HG03558 (cell line): ENCODE measurements at regions not wholly inside any gene's neighbourhood (a gene's known extent, or its start where the extent isn't known, plus 50 kb on each side); places are given as distances from the start of the nearest gene placed in this dataset.

Experiments
- ATAC-seq: cut with Tn5 transposase; IDR thresholded peaks from one replicate; pipeline ENCODE4 v1.9.1; 2021; ENCODE audit warnings: moderate number of reproducible peaks; ENCODE audit not compliant: unreplicated experiment; ENCODE audit errors: extremely low read depth

DNA sequence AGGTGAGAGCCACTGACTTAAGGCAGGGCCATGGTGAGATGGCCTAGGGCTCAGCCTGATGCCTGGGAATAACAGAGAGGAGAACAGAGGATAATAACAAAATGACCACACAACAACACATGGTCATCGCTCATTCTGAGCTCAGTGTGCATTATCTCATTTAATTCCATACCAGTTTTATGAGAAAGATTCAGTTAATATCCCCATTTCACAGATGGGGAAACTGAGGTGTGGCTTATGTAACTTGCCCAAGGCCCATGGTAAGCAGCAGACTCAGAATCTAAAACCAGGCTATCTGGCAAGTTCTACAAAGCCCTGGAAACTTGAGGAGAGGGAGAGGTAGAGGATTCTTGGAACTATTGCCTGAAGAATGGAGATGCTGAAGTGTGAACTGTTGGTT is 200.9 kb upstream of the PMEPA1 start:
- ATAC-seq: no peak

DNA sequence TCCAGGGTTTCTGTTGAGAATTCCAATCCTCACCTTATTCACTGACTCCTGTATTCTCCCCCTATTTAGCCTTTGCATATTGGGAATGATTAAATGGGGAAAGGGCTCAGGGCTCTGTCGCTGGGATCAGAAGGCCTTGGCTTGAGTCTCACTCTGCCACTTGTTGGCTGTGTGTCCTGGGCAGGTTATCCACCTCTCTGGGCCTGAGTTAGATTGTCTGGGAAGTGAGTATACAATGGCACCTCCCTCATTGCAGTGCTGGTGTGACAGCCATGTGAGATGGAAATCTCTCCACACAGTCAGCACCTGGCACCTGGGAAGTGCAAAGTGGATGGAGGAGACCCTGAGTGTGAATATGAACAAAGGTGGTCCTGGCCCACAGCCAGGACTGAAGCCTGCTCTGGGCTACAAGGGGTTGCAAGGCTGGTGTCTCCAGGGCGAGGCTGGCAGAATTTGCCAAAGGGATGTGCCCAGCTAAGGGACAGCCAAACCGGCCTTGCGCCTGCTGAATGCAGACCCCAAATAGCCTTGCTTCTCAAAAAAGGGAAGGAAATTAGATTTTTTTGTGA is 200.0 kb upstream of the PMEPA1 start:
- no peak for ATAC-seq

DNA sequence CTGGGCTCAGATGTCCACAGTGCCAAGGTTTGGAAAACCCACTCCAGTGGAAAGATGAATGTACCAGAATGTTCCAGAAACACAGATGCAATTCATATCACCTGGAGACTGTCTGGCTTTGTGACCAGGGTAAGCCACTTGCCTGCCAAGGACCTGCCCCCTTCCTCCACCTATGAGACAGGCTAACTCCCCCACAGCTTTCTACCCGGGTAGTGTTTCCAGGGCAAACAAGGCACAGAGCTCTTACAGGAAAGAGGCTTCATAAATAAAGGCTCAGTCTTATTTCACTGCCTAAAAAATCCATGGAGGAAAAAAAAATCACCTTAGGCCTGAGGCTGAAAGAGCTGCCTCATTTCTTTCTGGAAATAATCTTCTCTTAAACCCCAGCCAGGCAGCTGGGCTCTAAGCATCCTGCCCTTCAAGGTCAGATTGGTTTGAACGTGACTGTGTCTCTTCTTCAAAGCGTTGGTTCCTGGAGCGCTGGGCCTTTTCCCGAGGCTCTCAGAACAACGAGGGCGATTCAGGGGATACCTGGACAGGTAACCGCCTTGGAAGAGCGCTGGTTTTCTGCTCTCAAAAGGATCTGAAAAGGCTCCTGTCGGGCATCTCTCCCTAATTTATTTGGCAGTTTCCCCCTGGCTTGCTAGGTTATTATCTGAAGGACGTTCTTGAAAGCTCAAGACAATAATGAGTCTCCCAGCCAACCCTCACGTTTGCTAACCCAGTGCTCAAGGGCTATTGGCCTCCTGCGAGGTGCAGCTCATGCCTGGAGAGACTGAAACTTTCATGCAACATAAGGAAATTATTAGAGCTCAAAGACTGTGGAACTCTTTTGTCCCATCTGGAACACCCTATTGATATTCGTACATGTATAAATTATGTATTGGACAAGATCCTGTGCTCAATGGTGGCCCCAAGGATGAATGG is 199.2 kb upstream of the PMEPA1 start:
- ATAC-seq: no peak

DNA sequence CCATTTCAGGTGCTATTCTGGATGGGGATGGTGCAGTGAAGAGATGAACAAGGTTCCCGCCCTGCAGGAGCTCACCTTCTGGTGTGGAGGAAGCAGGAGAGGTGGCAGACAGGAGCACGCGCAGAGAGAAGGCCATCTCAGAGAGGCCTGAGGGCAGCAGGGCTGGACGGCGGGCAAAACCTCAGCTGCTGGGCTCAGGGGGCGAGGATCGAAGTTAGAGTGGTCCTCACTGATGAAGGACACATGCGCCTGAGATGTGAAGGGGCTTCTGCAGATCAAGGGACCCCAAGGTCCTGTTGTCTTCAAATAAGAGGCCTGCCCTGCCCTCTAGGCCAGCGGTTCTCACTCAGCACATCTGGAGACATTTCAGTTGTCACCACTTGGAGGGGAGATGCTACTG is 198.4 kb upstream of the PMEPA1 start:
- no peak for ATAC-seq

DNA sequence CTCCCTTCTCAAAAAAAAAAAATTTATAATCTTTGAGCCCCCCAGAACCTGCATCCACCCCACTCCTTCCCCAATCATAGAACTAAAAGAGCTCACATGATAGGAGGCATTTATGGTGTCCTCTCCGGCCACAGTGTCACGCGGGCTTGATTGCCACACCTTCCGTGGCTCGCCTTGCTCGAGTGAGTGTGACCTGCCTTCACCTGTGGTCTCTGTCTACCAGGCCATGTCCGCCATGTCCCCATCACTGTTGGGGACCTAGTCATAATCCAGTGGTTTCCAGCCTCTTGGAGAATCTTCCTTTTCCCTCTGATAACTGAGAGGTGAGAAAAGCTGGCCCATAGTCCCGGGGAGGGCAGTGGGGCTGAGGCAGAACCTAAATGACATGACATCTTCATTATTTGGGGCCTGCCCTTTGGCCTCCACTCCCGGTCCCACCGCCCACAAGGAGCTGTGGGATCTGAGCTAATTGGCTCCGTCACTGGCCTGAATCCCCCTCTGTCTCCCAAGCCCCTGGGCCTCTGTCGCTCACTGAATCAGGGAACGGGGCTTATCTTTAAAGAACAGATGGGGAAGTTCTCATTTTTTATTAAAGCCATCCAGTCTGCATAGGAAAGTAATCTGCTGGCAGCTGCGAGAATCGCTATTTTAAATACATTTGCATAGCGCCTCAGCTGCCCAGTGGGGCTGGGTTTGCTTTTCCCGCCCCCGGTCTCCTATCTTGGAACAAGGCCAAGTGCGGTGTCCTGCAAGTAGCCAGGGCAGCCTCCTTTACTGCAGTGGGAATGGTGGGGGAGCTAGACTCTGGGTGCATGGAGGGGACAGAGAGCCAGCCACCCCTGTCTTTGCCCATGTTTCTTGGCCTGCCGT is 197.6 kb upstream of the PMEPA1 start:
- no peak for ATAC-seq

DNA sequence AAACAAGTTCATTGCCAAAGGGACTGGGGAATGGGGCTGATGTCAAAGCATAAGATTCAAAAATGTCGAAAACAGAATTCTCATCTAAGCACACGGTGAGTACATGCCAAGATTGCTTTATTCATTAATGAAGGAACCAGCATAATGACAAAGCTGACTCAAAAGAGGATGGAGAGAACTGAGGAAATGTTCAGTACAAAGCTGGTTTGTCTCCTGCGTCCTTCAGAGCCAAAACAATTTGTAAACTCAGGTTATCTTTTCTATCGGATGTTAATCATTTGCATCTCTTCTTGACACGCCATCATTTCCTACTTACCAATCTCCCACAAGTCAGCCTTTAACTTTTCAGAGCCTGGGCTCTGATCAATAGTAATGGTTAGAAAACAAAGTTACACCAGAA is 195.6 kb upstream of the PMEPA1 start:
- ATAC-seq: no peak

DNA sequence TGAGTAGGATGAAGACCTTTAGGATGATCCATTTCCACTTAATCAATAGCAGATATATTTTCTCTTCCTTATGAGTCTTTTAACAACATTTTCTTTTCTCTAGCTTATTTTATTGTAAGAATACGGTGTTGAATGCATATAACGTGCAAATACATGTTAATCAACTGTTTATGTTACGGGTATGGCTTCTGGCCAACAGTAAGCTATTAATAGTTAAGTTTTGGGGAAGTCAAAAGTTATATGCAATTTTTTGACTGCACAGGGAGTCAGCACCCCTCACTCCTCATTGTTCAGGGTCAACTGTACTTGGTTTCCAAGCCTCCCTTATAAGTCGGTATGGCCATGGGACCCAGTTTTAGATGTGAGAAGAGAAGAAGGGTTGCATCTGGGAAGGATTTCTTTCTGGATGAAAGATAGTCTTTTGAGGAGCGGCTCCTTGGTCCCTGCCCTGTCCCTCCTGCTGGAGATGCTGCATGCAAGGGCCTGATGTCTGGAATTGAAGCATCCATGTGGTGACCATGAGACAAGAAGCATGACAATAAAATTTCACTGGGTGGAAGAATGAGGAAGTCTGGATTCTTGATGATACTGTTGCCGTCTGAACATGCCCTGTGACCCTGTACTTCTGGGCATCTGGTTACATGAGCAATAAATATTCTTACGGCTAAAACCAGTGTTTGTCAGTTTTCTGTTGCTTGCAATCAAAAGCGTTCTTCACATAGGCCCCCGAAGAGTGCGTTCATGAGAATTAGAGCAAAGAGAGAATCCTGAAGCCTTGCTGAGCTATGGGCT is 194.7 kb upstream of the PMEPA1 start:
- ATAC-seq: no peak

DNA sequence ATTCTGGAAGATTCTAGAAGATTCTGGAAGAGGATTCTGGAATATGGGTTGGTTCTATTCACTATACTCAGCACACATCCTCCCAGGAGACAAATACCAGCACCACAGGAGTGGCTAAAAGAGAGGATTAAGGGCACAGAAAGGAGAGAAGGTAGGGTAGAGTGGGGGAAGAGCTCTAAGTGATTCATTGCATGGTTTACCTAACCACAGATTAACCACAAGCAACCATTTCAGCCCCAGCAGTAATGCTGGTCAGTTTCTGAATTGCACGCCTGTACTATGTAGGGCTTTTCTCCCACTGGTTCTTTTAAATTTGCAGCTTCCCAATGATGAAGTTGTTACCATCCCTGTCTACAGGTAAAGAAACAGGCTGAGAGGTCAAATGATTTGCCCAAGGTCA is 192.7 kb upstream of the PMEPA1 start:
- ATAC-seq: peak; percentile 82

DNA sequence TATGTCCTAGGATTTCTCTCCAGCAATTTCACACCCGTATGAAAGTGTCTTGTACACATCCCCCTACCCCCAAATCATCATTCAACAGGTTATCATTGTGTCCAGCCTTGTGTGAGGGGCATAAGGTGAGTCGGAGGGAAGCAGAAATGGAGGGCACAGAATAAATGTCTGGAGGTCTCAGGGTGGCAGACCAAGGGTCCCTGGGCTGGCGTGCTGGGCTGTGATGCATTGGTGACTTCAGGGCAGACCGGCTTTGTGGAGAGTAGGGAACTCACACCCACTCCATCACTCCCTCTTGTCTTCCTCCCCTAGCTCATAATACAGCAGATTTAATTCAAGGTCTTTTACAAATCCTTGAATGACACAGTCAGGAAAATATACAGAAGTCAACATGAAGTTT is 191.7 kb upstream of the PMEPA1 start:
- no peak for ATAC-seq

DNA sequence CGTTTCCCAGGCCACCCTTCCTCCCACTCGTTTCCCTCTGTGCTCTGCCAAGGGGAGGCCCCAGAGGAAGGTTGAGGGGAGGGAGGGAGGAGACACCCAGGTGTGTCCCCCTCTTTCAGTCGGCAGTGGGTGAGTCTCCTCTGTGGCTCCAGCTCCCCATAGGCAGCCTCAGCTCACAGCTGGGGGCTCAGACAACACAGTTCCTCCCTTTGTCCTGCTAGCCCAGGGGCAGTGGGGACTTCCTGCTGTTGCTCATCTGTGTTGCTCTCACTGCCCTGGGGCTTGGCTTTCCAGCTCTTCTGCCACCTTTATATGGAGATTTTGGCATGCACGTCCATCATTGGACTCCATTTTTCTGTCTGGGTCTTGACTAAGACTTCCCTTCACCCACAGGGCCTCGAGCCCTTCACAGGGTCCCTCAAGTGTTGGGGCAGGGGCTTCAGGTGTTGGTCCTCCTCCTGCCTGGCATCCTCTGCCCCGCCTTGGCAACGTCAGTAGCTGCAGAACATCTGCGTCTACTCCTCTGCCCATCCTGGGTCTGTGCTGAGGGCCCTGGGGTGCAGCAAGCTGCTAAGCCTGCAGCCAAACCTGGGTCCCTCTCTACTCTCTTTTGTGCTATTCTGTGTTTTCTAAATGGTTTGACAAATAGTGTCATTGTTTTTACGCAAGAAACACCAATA is 190.6 kb upstream of the PMEPA1 start:
- ATAC-seq: no peak

DNA sequence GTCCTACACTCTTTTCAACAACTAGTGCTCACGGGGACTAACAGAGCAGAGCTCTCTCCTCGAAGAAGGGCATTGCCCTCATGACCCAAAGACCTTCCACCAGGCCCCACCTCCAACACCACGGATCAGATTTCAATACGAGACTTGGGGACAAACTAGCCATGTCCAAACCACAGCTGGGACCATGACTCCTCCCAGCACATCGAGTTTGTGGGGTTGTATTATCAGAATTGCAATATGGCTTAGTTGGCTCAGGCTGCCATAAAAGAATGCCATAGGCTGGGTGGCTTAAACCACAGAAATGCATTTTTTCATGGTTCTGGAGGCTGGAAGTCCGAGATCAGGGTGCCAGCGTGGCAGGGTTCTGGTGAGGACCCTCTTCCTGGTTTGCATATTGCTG is 189.7 kb upstream of the PMEPA1 start:
- ATAC-seq: no peak

DNA sequence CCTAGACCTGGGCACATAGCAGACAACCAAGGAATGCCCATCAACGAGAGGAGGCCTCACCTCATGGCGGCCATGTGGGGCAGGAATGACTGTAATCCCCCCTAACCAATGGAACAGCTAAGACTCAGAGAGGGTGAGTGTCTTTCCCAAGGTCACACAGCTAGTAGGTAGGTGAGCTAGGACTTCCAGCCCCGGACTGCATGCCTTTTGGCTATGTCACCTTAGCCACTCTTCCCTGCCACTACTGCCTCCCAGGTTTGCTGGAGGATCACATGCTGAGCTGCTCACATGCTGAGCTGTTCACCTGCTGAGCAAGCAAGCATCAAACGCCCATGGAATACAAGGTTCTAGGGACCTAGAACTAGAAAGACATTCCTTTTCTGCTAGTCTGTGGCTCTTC is 188.5 kb upstream of the PMEPA1 start:
- ATAC-seq: no peak

DNA sequence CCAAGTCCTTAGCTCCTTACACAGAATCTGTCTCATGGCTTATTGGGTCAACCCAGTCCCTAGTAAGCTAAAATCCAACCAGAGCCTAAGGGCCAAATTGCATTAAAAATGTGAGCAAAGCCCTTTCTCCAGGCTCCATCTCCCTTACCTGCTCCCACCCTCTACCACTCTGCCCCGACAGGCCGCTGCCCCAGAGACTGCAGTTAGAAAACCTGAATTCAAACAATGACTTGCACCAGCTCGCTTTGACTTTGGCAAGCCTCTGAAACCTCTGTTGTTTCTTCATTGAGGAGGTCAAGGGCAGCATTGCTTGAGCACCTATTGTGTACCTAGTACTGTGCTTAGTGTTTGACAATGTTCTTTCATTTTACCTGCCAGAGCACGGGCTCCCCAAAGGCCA is 188.1 kb upstream of the PMEPA1 start:
- ATAC-seq: no peak

DNA sequence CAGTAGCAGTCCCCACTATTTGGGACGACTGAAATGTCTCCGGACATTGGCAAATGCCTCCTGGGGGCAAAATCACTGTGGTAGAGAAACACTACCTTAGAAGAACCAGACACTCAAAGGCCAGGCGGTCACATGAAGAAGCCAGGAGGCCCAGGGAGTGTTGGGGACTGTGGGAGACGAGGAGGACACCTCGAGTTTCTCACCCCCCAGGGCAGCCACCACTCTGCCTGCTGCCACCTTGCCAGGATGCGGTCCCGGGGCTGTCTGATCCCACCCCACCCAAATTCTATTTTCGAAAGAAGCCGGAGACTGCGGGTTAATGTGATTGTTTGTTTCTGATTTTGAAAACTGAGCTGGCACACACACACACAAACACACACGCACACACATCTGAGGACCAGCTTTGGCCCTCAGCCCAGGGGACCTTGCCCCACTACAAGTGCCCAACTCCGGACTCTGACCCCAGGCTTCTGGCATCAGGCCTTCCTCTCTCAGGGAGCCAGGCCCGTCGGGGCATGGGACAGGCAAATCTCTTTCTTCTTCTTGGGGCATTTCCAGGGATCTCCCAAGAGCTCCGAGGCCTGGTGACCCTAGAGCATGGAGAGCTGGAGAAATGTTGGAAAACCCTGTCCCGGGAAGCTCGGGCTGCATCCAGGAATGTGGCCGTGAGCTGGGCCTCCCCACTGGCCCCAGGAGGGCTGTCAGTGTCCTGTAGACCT is 187.5 kb upstream of the PMEPA1 start:
- no peak for ATAC-seq

DNA sequence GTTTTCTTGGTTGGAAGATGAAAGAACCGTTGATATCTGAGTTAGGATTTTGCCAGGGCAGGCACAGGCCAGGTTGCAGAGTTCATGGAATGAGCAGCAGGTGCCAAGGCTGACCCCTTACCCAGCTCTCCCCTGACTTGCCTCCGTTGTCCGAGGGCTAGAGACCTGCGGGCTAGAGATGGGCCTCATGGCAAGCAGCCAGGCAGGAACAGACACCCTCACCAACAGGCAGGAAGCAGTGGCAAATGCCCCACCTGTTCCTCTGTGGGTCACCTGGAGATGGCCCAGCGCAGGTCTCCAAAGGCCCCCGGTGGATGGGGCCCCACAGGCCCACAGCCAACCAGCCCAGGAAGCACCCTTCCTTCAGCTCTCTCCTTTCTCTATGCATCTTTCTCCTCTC is 186.7 kb upstream of the PMEPA1 start:
- ATAC-seq: no peak

DNA sequence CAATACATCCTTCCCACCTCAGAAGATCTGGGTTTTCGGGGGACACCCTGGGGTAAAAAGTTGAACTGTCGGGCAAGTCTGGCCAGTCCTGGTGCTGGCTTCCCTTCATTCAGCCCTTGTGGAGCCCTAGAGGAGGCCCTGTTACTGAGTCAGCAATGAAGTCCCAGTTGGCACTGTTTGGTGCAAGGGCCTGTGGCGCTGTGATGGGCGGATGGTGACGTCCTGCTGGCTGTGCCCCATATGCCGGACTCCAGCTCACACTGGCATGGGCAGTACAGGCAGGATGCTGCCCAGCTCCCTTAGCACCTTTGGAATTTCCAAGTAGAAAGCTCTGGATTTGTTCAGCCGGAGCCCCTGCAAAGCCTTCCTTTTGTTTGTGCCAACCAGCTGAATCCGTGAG is 186.2 kb upstream of the PMEPA1 start:
- ATAC-seq: no peak

DNA sequence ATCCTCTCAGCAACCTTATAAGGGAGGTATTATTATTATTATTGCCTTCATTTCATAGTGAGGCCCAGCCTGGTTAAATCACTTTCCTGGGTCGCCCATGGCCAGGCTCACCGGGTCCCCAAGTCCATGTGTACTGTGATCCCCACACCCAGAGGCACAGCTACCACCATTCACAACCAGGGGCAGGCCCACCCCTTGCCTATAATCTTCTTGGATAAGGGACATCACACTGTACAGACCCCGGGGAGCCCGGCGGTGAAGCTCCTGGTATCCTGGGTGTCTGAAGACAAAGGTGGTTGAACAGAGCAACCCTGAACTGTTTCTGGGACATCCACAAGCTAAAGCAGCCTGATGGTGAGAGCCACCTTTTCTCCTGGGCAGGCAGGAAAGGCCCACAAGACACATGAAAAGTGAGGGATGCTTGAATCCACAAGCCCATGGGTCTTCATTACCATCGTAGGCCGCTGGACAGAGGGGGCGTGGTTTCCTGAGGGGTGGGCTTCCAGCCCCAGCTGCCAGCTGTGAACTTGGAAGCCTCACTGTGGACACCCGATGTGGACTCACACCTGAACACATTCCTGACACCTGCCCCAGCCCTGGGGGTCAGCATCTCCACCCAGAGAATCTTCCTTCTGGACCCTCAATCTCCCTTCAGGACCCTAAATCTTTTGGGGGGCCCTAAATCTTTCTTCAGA is 185.5 kb upstream of the PMEPA1 start:
- ATAC-seq: no peak

DNA sequence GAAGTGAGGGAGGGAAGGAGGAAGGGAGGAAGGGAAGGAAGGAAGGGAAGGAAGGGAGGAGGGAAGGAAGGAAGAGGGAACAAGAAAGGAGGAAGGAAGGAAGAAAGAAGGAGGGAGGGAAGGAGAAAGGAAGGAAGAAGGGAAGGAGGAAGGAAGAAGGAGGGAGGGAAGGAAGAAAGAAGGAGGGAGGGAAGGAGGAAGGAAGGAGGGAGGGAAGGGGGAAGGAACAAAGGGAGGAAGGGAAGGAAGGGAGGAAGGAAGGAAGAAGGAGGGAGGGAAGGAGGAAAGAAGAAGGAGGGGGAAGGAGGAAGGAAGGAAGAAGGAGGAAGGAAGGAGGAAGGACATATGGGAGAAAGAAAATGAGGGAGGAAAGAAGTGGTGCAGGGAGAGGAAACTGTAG is 184.7 kb upstream of the PMEPA1 start:
- no peak for ATAC-seq

DNA sequence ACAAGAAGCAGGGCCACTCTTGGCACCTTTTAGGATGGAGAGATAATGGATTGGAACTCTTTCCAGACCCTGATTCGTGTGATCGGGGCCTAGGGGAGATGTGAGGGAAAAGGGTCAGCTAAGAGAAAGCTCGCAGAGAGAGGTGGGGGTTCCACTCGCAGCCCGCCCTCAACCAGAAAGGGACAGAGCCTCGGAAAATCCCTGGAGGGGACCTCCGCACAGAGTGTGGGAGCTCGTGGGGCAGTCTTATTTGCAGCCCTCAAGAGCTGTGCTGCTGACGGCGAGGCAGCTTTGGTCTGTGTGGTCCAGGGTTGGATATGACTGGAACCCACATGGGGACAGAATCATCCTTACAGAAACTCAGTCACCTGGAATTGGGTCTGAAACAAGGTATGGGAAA is 184.3 kb upstream of the PMEPA1 start:
- no peak for ATAC-seq
